OCI-LY3 (cell line): ENCODE measurements at regions not wholly inside any gene's neighbourhood (a gene's known extent, or its start where the extent isn't known, plus 50 kb on each side); places are given as distances from the start of the nearest gene placed in this dataset.

Experiments
- H2AFZ ChIP-seq: fragments of 200-600, 300-600 bp; shearing (Covaris generic); 2 replicates; pipeline ENCODE4 v1.6.0; 2014; ENCODE audit warnings: antibody characterized with exemption, low read depth, low read length
- H3K27ac ChIP-seq: fragments of 200-600, 300-600 bp; sonication (generic); 2 replicates; pipeline ENCODE4 v1.5.1; 2014; ENCODE audit warnings: mild to moderate bottlenecking, low read length, moderate library complexity, mixed read lengths
- H3K27me3 ChIP-seq: fragments of 200-600, 300-600 bp; sonication (generic); 2 replicates; pipeline ENCODE4 v1.6.1; 2014; ENCODE audit warnings: low read depth, low read length, mixed read lengths
- H3K36me3 ChIP-seq: fragments of 200-600, 300-600 bp; sonication (generic); replicated peaks from 2 replicates; pipeline ENCODE3; 2014; ENCODE audit warnings: low read depth, low read length, mixed read lengths
- H3K4me1 ChIP-seq: fragments of 300-600, 200-600 bp; sonication (generic); 2 replicates; pipeline ENCODE4 v1.6.1; 2014; ENCODE audit warnings: low read length, mixed read lengths
- H3K4me2 ChIP-seq: fragments of 200-600, 300-600 bp; sonication (generic); 2 replicates; pipeline ENCODE4 v1.6.1; 2014; ENCODE audit warnings: low read length, mixed read lengths
- H3K4me3 ChIP-seq: fragments of 300-600, 200-600 bp; sonication (generic); 2 replicates; pipeline ENCODE4 v1.5.1; 2014; ENCODE audit warnings: antibody characterized with exemption, mild to moderate bottlenecking, low read length, moderate library complexity
- H3K79me2 ChIP-seq: fragments of 300-600, 200-600 bp; shearing (Covaris generic); 2 replicates; pipeline ENCODE4 v1.6.1; 2014; ENCODE audit warnings: mild to moderate bottlenecking, low read length, mixed read lengths
- H3K9ac ChIP-seq: fragments of 300-600, 200-600 bp; shearing (Covaris generic); 2 replicates; pipeline ENCODE4 v1.6.0; 2014; ENCODE audit warnings: mild to moderate bottlenecking, low read length, moderate library complexity
- H3K9me3 ChIP-seq: fragments of 200-600, 300-600 bp; shearing (Covaris generic); 2 replicates; pipeline ENCODE4 v1.6.1; 2014; ENCODE audit warnings: low read length, mixed read lengths; ENCODE audit not compliant: insufficient read depth
- H4K20me1 ChIP-seq: fragments of 200-600, 300-600 bp; sonication (generic); 2 replicates; pipeline ENCODE4 v1.6.1; 2016; ENCODE audit warnings: low read length, mixed read lengths; ENCODE audit not compliant: insufficient read depth
- EZH2phosphoT487 ChIP-seq: fragments of 200-600 bp; shearing (Covaris generic); IDR thresholded peaks from 2 replicates; pipeline ENCODE4 v1.6.1; 2018; ENCODE audit warnings: antibody characterized with exemption, mixed run types, low read depth
- TF ChIP-seq, protein P1 (sequence below): fragments of 200-600, 300-600 bp; sonication (generic); IDR thresholded peaks from 2 replicates; pipeline ENCODE4 v1.5.1; 2014; ENCODE audit warnings: antibody characterized with exemption, low read length, low read depth

DNA sequence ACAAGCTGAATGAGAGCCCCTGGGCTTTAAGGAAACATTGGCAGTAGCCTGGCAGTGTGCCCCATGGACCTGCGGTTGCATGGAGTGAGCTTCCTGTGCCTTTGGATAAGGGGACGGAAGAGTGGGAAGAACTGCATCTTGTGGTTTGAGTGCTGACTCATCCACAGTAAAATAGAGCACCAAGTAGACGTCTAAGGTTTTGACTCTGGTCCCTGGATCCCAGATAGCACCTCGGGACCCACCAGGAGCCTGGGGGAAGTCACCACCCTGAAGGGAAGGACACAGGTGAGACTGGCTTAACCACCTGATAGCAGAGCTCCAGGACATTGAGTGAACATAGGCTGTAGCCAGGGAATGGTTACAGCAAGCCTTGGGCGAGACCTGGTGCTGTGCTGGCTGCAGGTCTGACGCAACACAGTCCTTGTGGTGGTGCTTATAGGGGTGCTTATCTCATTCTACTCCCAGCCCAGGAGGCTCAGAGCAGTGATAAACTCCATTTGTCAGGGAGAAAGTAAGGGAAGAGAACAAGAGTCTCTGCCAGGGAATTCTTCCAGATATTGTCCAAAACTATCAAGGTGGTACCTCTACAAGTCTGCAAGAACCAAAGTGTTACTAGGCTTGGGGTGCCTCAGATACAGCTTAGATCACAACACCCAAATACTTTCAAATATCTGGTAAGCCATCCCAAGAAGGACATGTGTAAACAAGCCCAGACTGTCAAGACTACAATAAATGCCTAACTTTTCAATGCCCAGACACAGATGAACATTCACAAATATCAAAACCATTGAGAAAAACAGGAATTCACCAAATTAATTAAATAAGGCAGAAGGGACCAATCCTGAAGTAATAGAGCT is 123.6 kb upstream of the TET2 start:
- no peak overlapping the region for H3K4me2 ChIP-seq
- no peaks in the 10 kb centered on the region for H4K20me1 ChIP-seq
- TF ChIP-seq EZH2phosphoT487: no peak
- TF ChIP-seq, protein P1, sequence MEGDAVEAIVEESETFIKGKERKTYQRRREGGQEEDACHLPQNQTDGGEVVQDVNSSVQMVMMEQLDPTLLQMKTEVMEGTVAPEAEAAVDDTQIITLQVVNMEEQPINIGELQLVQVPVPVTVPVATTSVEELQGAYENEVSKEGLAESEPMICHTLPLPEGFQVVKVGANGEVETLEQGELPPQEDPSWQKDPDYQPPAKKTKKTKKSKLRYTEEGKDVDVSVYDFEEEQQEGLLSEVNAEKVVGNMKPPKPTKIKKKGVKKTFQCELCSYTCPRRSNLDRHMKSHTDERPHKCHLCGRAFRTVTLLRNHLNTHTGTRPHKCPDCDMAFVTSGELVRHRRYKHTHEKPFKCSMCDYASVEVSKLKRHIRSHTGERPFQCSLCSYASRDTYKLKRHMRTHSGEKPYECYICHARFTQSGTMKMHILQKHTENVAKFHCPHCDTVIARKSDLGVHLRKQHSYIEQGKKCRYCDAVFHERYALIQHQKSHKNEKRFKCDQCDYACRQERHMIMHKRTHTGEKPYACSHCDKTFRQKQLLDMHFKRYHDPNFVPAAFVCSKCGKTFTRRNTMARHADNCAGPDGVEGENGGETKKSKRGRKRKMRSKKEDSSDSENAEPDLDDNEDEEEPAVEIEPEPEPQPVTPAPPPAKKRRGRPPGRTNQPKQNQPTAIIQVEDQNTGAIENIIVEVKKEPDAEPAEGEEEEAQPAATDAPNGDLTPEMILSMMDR: no peak

DNA sequence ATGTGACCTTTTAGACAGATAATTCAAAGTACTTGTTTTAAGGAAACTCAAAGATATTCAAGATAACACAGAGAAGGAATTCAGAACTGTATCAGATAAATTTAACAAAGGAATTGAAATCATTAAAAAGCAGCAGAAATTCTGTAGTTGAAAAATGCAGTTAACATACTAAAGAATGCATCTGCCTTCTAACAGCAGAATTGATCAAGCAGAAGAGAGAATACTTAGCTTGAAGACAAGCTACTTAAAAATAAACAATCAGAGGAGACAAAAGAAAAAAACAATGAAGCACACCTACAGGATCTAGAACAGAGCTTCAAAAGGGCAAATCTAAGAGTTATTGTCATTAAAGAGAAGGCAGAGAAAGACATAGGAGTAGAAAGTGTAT is 123.0 kb upstream of the TET2 start:
- Histone ChIP-seq H3K4me3 (no peak overlapping the region), H3K4me1 (no peaks in the 10 kb centered on the region), H4K20me1 (no peaks in the 10 kb centered on the region), H3K36me3 (no peaks in the 10 kb centered on the region), H3K27me3 (no peaks in the 10 kb centered on the region), H3K9ac (no peak overlapping the region), H3K27ac (no peak overlapping the region), H3K9me3 (peaks cover 10% of the 10 kb centered on the region; the same call in 1 of the 2 replicates), H3K4me2 (no peak overlapping the region), H3K79me2 (no peaks in the 10 kb centered on the region), H2AFZ (no peak overlapping the region)
- TF ChIP-seq, protein P1: no peak
- no peak for TF ChIP-seq EZH2phosphoT487

More for the DNA sequence above, 123.6 kb upstream of the TET2 start:
- Histone ChIP-seq H3K27ac (no peak overlapping the region), H3K27me3 (no peaks in the 10 kb centered on the region), H3K36me3 (no peaks in the 10 kb centered on the region), H3K4me3 (no peak overlapping the region), H3K9ac (no peak overlapping the region), H3K79me2 (no peaks in the 10 kb centered on the region), H3K9me3 (peaks cover 10% of the 10 kb centered on the region; the same call in 1 of the 2 replicates), H2AFZ (no peak overlapping the region), H3K4me1 (no peaks in the 10 kb centered on the region)

DNA sequence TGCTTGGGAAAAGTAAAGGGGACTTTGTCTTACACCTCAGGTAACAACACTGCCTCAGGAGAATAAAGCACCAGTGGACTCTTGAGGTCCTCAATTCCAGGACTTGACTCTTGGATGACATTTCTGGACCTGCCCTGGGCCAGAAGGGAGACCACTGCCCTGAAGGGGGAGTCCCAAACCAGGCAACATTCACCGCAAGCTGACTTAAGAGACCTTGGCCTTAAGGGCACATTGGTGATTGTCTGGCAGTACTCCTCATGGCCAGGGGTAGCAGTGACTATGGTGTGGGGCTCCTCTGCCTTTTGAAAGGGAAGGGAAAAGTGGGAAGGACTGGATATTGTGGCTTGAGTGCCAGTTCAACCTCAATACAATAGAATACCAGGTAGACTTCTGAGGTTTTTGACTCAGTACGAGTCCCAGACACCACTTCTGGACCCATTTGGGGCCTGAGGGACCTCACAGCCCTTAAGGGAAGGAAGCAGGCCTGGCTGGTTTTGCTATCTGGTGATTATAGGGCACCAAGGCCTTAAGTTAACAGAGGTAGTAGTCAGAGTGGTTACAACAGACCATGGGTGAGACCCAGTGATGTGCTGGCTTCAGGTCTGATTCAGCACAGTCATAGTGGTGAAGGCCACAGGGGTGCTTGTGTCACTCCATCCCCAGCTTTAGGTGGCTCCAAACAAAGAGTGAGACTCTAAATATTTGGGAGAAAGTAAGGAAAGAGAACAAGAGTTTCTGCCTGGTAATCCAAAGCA is 121.2 kb upstream of the TET2 start:
- TF ChIP-seq EZH2phosphoT487: no peak
- TF ChIP-seq, protein P1: no peak
- H3K4me1 ChIP-seq: no peaks in the 10 kb centered on the region
- no peak overlapping the region for H2AFZ ChIP-seq
- H3K79me2 ChIP-seq: no peaks in the 10 kb centered on the region
- no peaks in the 10 kb centered on the region for H3K36me3 ChIP-seq
- H3K9me3 ChIP-seq: peaks cover 10% of the 10 kb centered on the region; the same call in 1 of the 2 replicates
- H3K27ac ChIP-seq: no peak overlapping the region
- no peak overlapping the region for H3K4me3 ChIP-seq
- H4K20me1 ChIP-seq: no peaks in the 10 kb centered on the region
- no peak overlapping the region for H3K4me2 ChIP-seq
- H3K9ac ChIP-seq: no peak overlapping the region
- H3K27me3 ChIP-seq: no peaks in the 10 kb centered on the region

DNA sequence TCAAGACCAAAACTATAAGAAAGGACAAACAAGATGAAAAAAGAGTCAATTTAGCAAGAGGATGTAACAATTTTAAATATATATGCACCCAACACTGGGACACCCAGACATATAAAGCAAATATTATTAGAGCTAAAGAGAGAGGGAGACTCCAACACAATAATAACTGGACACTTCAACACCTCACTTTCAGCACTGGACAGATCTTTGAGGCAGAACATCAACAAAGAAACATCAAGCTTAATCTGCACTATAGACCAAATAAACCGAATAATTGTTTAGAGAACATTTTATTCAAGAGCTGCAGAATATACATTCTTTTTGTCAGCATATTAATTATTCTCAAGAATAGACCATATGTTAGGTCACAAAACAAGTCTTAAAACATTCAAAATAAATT is 109.7 kb upstream of the TET2 start:
- H3K27me3 ChIP-seq: no peaks in the 10 kb centered on the region
- H3K4me1 ChIP-seq: no peaks in the 10 kb centered on the region
- no peak for TF ChIP-seq EZH2phosphoT487
- TF ChIP-seq, protein P1: no peak
- no peaks in the 10 kb centered on the region for H3K36me3 ChIP-seq
- H3K4me3 ChIP-seq: no peak overlapping the region
- no peak overlapping the region for H3K9ac ChIP-seq
- H3K4me2 ChIP-seq: no peak overlapping the region
- H3K79me2 ChIP-seq: no peaks in the 10 kb centered on the region
- H3K9me3 ChIP-seq: no peaks in the 10 kb centered on the region
- H3K27ac ChIP-seq: no peak overlapping the region
- no peak overlapping the region for H2AFZ ChIP-seq
- no peaks in the 10 kb centered on the region for H4K20me1 ChIP-seq
